RCC 7860 (cell line): ENCODE measurements at regions not wholly inside any gene's neighbourhood (a gene's known extent, or its start where the extent isn't known, plus 50 kb on each side); places are given as distances from the start of the nearest gene placed in this dataset.
"Not testable (repeated sequence)": the region's sequence is repeated elsewhere in the genome, so short reads cannot be mapped to it uniquely, and the experiment has no call there.

Experiments
- DNase-seq: peaks from one replicate; pipeline ENCODE4 v3.0.0-alpha.2; 2015; ENCODE audit warnings: low spot score
- FAIRE-seq: peaks from 2 replicates; lab custom pipeline; 2012; peaks lifted over from hg19 to GRCh38; lab: Jason Lieb, UNC

DNA sequence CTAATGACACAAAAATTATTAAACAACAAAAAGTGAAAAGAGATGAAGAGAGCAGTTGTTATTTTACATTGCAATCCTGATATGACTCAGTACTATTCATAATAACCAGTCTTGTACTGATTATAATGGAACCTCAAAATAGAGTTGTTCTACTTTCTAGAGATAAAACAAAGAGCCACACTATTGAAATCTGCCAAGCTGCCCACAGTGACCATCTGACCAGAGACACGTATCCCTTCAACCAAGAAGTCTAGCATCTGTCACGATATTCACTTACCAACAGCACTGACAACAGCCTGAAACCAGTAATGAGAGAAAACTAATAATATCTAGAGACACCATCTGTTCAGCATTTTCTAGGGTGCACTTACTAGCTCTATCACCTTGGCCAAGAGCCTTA, 466.7 kb downstream of the NKX6-1 start:
- no peak for DNase-seq
- FAIRE-seq, result no peak

DNA sequence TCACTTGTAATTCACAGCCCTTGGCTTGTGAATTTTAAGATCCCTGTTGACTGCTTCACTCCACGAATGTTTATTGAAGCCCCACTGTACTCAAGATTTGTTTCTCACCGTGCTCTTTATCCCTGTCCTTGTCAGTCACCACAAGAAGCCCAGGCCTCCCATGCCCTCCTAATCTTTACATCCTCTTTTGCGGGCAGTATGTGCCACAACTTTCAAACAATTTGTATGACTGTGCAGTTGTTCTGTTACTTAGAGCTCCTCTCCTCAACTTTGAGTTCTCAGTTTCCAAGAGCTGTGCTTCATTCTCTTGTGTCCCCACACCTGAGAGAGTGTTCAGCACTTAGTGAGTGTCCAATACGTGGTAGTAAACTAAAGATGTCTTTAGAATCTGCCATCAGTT, 467.7 kb downstream of the NKX6-1 start:
- no peak for FAIRE-seq
- DNase-seq, result no peak

DNA sequence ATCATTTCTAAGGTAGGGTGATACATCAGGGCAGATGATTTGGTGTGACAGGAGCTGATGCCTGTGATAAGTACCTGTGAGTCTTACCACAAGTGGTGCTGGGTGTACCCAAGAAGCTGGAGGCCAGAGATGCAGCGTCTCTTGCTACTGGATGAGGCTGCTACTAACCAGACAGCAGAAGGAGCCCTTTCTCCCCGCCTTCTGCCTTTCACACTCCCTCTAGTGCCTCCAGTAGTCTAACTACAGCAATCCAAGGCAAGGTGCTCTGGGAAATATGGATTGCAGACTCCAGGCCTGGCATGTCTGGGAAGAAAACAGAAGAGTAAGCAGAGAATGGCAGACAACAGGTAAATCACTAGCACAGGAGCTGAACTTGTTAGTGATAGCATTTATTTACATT, 470.8 kb downstream of the NKX6-1 start:
- FAIRE-seq, result no peak

DNA sequence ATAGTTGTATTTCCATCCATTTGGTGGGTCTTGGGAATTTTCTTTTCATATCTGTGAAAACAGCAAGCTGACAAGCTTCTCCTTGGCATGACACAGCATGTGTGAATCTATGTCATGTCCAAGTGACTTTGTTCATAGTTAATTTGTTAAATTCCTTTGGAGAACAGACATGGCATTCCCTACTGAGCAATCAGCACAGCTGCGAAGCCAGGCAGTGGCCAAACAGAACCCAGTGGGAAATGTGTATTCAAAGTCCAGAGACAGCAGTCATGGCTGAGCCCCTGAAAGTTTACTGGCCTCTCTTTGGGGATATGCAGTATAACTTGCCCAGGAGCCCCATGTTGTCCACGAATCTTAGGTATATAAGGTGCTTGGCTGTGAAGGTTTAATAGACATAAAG, 474.7 kb downstream of the NKX6-1 start:
- FAIRE-seq (no peak), DNase-seq (no peak)

More for the DNA sequence above, 470.8 kb downstream of the NKX6-1 start:
- no peak for DNase-seq

DNA sequence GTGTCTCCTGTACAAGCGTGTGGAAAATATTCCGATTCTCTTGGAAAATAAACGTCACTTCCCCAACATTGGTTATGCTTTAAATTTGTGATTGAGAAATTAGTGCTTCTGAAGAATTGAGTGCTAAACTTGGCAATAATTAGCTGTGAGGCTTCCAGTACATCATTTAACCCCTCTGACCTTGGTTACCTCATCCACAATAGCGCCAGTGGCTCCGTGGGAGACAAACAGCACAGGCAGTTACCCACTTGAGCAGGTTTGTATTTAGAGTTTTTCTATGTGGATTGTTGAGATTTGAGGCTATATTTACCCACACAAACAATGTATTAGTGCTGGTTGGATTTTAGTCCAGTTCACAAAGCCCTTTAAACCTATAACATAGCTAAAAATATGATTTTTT, 476.5 kb downstream of the NKX6-1 start:
- no peak for DNase-seq
- no peak for FAIRE-seq

DNA sequence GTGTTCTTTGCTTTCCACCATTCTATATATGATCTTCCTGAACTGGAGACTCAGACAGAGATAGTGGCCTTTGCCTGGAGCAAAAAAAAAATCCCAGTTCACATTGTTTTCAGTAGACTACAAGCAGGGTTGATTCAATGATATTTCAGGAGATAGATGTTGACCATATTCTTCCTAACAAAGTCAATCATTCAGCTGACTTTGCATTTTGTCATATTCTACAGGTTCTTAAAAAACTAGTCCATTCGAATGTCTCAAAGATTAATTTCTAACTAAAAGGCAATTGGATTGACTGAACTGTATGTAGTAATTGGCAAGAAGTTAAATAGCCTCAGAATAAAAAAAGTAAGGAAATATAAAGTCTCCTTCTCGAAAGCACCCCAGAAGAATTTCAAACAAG, 479.5 kb downstream of the NKX6-1 start:
- DNase-seq (no peak), FAIRE-seq (no peak)

DNA sequence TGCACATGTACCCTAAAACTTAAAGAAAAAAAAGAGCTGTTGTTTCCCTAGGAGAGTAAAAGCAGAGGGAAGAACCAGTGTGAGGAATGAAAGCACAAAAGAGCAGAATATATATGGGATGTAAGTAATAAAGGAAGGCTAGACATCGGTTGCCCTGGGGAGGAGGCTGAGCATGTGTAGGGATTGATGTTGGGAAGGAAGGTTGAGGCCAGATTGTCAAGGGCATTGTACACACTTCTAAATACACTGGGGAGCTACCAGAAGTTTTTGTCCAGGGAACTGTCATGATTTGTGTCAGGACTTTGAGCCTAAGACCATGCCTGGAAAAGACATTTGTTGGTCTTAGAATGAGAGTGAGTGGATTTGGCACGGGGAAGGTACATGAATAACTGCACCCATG, 467.1 kb downstream of the GPAT3 start:
- FAIRE-seq (no peak), DNase-seq (no peak)

DNA sequence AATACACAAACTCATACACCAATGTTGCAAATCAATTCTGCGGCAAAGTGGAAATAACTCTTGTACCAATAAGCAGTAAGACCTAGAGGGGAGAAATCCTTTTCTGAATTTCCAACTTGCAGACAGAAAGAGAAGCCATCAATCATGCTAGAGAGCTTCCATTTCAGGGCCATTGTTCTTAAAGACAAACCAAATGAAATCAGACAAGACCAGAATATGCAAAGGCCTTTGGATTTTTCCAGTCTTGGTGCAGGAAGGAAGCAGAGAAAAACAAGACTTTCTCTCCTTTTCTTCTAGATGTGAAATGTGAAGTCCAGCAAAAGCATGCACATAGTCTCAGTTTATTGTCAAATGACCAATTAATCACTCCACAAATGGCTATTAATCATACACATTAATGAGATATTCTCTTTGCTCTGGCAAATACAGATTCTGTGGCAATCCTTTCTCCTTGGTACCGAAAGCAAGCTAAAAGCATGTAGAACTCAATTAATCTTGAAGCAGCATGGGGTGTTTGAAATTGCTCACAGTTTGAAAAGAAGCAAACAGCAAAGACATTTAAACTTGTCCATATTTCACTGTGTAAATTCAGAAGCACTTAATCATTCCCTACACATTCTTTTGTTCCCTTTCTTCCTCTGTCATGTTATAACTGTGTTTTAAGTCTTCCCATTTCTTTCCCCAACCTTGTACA, 466.1 kb downstream of the GPAT3 start:
- DNase-seq, result no peak
- no peak for FAIRE-seq

DNA sequence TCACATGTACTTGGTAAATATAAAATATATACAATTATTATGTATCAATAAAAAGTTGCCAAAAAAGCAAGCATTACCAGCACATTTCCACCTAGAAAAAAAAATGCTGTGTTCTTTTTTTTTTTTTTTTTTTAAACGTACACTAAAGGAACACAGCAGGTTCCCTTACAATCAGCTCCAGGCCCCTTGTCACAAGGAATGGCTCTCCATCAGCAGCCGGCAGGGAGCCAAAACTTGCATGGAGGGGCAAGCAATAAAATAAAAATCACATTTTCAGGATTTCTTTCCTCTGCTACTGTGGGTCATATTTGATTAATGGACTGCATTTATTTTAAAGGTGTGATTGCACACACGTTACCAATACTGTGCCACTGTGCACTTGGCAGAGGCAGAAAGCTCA, 460.3 kb downstream of the GPAT3 start:
- FAIRE-seq (no peak), DNase-seq (no peak)

DNA sequence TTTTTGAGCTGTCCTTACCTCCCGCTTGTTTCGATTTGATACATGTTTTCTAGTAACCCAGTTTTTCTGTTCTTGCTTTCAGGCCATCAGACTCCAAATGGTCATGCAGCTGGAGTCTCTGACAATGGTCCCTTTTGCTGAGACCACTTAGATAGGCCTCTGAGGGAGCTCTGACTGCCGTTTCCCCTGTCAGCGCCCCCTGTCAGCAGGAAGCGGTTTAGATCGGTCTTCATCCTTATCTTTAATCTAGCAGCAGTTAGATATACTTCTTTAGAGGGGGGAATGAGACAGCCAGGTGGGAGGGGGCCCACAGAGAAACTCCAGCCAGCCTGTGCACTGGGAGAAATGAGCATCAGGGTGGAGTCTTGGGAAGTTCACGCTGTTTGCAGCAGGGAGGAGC, 457.9 kb downstream of the GPAT3 start:
- DNase-seq, result no peak
- no peak for FAIRE-seq

DNA sequence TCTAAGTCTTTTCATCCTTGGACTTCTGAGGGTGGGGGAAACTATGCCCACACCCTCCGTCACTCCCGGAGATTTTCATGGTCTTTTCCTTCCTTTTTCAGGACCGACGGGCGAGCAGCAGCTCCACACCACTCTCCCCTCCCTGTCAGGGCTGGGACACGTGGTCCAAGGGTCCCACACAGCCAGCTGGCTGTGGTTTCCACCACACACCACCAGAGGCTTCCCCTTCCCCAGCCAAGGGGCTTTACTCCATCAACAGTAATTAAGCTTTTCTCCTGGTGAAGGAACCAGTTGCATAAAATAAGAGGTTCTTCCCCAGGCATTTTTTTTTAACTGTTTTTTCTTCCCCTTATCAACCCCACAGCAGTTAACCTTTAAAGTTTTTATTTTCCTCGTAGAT, 453.9 kb downstream of the GPAT3 start:
- DNase-seq (no peak), FAIRE-seq (no peak)

DNA sequence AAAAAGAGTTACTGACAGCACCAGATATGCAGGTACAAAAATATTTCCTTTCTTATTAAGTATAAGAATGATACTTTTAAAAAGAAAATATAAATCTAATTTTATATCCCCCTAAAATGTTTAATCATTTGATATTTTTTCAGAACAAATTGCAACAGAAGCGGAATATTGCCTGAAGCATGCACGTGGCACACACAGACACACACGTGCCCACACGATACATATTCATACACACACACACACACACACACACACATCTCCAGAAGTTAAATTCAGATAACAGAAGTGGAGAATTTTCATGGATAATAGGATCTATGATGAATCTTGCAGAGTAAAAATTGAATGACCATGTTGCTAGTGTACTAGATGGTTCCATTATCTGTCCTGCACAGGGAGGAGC, 445.2 kb downstream of the GPAT3 start:
- no peak for FAIRE-seq
- DNase-seq, result no peak

DNA sequence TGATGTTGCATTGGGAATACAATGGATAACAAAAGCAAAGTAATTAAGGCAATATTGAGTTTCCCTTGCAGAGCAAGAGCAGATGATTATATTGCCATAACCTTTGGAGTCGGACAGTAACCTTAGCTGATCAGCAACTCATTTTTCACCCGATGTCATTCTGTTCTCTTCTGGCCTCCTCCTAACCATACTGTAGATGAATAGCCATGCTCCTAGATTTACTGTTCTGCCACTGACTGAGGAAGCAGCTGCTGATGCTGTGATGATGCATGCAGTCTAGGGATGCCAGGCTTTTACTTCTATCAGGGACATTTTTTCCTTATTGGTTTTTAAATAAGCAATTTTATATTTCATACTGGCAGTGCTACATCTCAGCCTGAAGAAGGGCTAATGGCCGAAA, 443.9 kb downstream of the GPAT3 start:
- DNase-seq (no peak), FAIRE-seq (no peak)

DNA sequence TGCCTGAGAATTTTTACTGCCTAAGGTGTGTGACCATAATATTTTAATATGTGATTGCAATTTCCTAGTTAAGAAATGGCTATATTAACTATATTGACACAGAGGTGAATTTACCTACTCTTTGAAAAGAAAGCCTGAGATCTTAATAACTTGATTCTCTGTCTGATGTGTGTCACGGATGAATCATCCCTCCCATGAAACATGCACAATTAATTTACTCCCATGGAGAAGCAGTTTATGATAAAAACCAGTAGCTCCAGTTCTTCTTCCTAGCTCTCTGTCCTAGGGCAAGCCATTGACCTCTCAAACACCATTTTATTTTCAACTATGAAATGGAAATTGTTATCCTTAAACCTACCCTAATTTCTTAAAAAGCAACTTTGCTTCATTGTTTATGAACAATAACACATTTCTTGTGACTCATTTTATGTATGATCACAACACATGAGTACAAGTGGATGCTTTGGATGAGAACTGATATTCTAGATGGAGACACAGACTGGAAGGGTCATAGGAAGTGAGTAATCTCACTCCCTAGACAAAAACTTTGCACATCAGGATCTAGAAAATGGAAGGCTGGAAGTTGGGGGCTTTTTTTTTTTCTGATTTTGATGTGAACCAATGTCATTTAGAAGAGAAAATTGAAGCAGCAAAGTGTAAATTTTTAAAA, 438.3 kb downstream of the GPAT3 start:
- FAIRE-seq, result no peak
- no peak for DNase-seq

DNA sequence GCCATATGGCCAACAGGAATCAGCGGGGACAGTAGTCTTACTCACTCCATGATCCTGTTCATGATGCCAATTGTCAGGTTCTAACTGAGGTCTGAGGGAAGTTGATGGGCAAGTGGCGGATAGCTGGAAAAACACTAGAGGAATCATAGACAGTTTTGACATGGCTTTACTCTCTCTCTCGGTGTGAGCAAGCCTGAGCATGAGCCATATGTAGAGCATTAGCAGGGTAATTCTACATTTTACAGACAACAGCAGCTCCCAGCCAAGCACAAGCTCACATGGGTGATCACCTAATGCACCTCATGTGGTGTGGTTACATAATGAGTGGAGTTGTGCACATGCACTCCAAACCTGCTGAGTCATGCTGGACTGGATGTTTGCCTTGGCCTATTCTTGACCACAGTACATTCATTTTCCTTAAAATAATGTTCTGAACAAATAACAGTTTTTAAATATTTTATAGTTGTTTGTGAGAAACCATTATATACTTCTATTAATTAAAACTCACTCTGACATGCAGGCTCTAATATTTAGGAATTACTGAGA, 429.2 kb downstream of the GPAT3 start:
- FAIRE-seq (no peak), DNase-seq (no peak)

DNA sequence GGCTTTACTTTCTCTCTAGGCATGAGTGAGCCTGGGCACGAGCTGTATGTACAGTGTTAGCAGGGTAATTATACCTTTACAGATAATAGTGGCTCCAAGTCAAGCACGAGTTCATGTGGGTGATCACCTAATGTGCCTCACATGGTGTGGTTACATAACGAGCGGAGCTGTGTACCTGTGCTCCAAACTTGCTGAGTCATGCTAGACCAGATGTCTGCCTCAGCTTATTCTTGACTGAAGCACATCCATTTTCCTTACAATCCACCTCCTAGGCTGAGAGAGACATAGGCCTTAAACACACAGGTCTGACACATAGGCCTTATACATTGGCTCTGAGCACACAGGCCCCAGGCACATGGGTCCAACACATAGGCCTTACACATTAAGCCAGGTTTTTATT, 426.6 kb downstream of the GPAT3 start:
- DNase-seq, result no peak
- FAIRE-seq, result no peak

DNA sequence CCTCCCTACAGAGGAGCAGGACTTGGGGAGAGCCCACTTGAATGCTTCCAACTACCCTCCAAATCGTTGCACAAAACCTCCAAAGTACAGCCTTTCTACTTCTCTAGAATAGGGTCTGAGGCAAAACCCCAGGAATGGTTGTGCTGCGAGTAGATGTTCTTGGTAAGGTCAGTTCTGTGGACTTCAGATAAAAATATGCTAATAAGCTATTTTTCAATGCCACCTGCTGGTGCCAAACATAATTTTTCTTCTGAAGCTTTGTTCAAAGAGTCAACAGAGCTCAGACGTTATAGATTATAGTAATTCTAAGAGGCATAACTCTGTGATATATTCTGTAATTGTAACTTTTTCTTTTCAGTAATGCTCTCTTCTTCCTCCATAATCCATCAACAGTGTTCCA, 425.7 kb downstream of the GPAT3 start:
- DNase-seq (peak; percentile 27), FAIRE-seq (no peak)

DNA sequence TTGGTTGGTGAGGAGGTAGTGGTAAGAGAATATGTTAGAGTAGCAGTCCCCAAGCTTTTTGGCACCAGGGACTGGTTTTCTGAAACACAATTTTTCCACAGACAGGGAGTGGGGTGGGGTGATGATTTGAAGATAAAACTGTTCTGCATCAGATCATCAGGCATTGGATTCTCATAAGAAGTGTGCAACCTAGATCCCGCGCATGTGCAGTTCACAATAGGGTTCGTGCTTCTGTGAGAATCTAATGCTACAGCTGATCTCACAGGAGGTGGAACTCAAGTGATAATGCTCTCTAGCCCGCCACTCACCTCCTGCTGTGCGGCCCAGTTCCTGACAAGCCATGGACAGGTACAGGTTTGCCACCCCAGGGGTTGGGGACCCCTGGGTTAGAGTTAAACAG, 423.3 kb downstream of the GPAT3 start:
- FAIRE-seq (no peak), DNase-seq (no peak)

DNA sequence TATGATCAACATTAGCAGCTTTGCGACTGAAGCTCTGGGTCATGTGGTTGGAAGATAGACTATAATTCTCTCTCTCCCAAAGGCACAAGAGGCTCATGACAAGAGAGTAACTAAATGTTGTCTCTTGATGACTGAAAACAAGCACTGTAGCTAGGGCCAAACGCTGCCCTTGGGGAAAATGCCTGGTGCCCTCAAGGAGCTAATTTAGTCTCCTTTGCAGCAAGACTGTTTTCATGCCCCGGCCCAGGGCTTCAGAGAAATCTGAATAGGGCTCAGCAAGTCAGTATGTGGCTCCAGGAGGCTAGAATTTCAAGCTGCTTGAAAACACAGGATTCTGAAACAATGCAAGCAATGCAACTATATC, 411.9 kb downstream of the GPAT3 start:
- FAIRE-seq (no peak), DNase-seq (no peak)

DNA sequence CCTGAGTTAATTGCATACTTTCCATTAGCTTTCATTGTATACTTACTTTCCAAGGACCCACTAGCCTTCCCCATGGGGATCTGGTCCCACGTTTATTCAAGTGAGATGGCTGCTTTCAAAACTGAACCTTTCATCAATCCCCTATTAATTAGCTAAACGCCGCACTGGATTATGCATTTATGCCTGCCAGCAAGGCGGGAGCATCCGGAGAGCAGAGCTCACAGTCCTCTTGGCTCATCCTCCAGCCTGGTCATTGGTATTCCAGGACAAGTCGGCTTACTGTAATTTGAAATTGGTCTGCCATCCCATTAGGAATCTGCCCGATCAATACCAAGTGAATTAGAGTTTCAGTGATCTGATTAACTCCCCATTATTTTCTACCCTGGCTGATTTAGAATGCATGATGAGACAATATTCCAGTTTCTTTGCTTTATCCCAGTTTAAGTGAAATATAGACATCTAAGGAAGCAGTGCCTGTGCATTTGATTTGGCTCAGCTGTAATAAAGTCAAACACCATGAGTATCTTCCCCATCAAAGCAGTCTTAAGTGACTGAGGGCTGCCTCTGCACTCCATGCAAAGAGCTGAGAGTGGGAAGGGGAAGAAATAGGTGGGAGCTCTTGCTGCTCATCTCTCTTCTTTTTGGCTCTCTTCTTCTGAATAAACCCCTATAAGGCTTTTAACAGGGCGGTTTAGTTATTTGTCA, 411.4 kb downstream of the GPAT3 start:
- FAIRE-seq, result no peak
- no peak for DNase-seq

DNA sequence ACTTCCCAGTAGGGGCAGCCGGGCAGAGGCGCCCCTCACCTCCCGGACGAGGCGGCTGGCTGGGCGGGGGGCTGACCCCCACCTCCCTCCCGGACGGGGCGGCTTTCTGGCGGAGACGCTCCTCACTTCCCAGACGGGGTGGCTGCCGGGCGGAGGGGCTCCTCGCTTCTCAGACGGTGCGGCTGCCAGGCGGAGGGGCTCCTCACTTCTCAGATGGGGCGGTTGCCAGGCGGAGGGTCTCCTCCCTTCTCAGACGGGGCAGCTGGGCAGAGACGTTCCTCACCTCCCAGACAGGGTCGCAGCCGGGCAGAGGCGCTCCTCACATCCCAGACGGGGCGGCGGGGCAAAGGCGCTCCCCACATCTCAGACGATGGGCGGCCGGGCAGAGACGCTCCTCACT, 407.8 kb downstream of the GPAT3 start:
- not testable (repeated sequence) for FAIRE-seq, DNase-seq

DNA sequence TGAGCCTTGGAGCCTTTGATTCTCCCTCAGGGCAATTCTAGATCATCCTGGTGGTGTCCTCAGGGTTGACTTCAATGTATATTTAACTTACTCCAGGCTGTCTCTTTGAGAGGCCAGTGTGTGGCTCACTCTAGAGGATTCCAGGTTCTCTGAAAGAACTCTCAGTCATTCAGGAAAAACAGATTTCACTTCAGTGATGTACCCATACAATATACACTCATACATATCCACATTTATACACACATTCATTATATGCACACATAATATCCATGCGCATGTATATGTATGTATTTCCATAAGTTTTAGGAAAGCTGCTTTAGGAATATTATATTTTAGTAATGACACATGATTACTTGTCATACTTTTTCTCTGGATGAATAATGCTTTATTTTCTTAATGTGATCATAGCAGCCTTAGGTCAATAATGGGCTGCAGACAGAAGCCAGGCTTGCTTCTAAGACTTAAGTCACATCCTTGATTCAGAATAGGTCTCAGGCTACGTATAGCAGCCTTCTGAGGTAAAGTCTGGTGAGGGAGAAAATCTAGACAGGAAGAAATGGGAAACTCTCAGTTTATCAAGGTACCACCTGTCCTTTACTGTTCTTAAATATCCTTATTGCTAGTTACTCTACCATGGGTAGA, 397.0 kb downstream of the GPAT3 start:
- FAIRE-seq (no peak), DNase-seq (no peak)
